ENCODE measurements at regions not wholly inside any gene's neighbourhood (a gene's known extent, or its start where the extent isn't known, plus 50 kb on each side); places are given as distances from the start of the nearest gene placed in this dataset.

GRCh38 chr10:105644978-105645377 is 1003.9 kb downstream of the SORCS3 start:
- H4K91ac ChIP-seq (ENCODE audit: insufficient read depth, low read depth, low read length) = no peak overlapping the region
- no peak overlapping the region for H3K56ac ChIP-seq (ENCODE audit: extremely low read depth, insufficient read depth, low read length)
- TF ChIP-seq BHLHE40 (IDR thresholded peaks at IDR 0.05; ENCODE audit: low read depth, low read length) = no peak
- TF ChIP-seq USF2 (IDR thresholded peaks at IDR 0.05; ENCODE audit: low read depth, low read length) = no peak
- no peak for TF ChIP-seq SMC3 (IDR thresholded peaks at IDR 0.05; ENCODE audit: low read depth, low read length)
- TF ChIP-seq POLR2A (IDR thresholded peaks at IDR 0.05; ENCODE audit: low read depth, low read length) = no peak
- no peak for TF ChIP-seq RAD21 (IDR thresholded peaks at IDR 0.05; ENCODE audit: low read length)
- no peak for TF ChIP-seq ELK1 (IDR thresholded peaks at IDR 0.05; ENCODE audit: borderline replicate concordance, low read depth, low read length)
- TF ChIP-seq FOS (IDR thresholded peaks at IDR 0.05; ENCODE audit: low read depth, low read length) = no peak
- no peak for TF ChIP-seq CTCF (conservative IDR thresholded peaks at IDR 0.05; ENCODE audit: low read depth, low read length)
- no peak for TF ChIP-seq RFX5 (IDR thresholded peaks at IDR 0.05; ENCODE audit: low read depth, low read length)
- no peak for TF ChIP-seq CHD1 (IDR thresholded peaks at IDR 0.05; ENCODE audit: low read depth, low read length)
- TF ChIP-seq NFE2L2 (IDR thresholded peaks at IDR 0.05; ENCODE audit: low read depth, low read length) = no peak
- TF ChIP-seq RCOR1 (IDR thresholded peaks at IDR 0.05; ENCODE audit: insufficient replicate concordance, low read length) = no peak
- TF ChIP-seq MXI1 (IDR thresholded peaks at IDR 0.05; ENCODE audit: borderline replicate concordance, low read depth, low read length) = no peak
- no peak for TF ChIP-seq MAFK (IDR thresholded peaks at IDR 0.05; ENCODE audit: low read depth, low read length)
- no peak for TF ChIP-seq CEBPB (IDR thresholded peaks at IDR 0.05; ENCODE audit: low read depth, low read length)
- no peak for TF ChIP-seq MAZ (IDR thresholded peaks at IDR 0.05; ENCODE audit: borderline replicate concordance, low read depth, low read length)
- H2BK5ac ChIP-seq (ENCODE audit: low read depth, low read length, poor library complexity, severe bottlenecking) = no peak overlapping the region
- H4K20me1 ChIP-seq (ENCODE audit: insufficient read depth, low read length) = no peaks in the 10 kb centered on the region
- no peak overlapping the region for H2BK20ac ChIP-seq (ENCODE audit: low read depth, low read length)
- no peak overlapping the region for H2AK9ac ChIP-seq (replicated peaks; ENCODE audit: low read depth, low read length, poor library complexity)
- H3K27ac ChIP-seq (ENCODE audit: insufficient read depth, low read length) = no peak overlapping the region
- H2AFZ ChIP-seq (replicated peaks; ENCODE audit: low read length, poor library complexity) = no peak overlapping the region
- H3K27me3 ChIP-seq (ENCODE audit: control insufficient read depth, insufficient read depth, low read length) = no peaks in the 10 kb centered on the region
- H3K4me1 ChIP-seq (ENCODE audit: control insufficient read depth, insufficient read depth, low read length) = no peaks in the 10 kb centered on the region
- H3K4me3 ChIP-seq (ENCODE audit: insufficient read depth, low read depth, low read length) = no peak overlapping the region
- H4K5ac ChIP-seq (ENCODE audit: low read depth, low read length) = no peak overlapping the region
- ChIA-PET POLR2A (ENCODE audit: unreplicated experiment) (no interaction called here), CTCF (no interaction called here)
- BruUV-seq (replicated peaks) = no TSS peak
- H3K79me1 ChIP-seq (ENCODE audit: low read depth in 1 of 2, low read length in 2 of 2) = no peaks in the 10 kb centered on the region
- DNase-seq (no peak), ATAC-seq (ENCODE audit: low read depth) (no peak)
- H3K9me3 ChIP-seq (ENCODE audit: control insufficient read depth, insufficient read depth, low read length) = peaks cover 5% of the 10 kb centered on the region; the same call in 1 of the 2 replicates
- no peak overlapping the region for H4K8ac ChIP-seq (ENCODE audit: low read depth in 2 of 2, low read length in 2 of 2)
- intact Hi-C loops (cut with micrococcal nuclease) = no loop called here
- H3K9ac ChIP-seq (ENCODE audit: low read depth, low read length) = no peak overlapping the region
- H2BK15ac ChIP-seq (ENCODE audit: low read depth, low read length) = no peak overlapping the region
- H3K14ac ChIP-seq (replicated peaks; ENCODE audit: low read depth, low read length) = no peak overlapping the region
- no peak overlapping the region for H3K4ac ChIP-seq (ENCODE audit: low read depth, low read length)
- no peak overlapping the region for H3K4me2 ChIP-seq (ENCODE audit: low read depth, low read length)
- no peak overlapping the region for H2BK120ac ChIP-seq (ENCODE audit: low read depth, low read length)
- no peak overlapping the region for H2AK5ac ChIP-seq (ENCODE audit: low read depth, low read length)
- no peak overlapping the region for H3K23ac ChIP-seq (ENCODE audit: low read depth, low read length)
- WGBS, 2 experiments (ENCODE audit: extremely low coverage in 2 of 2, insufficient read length in 1 of 2) = no CpG with 5 or more reads among the region's 2 CpGs
- H3K9me1 ChIP-seq (ENCODE audit: insufficient read depth, low read length) = no peaks in the 10 kb centered on the region
- H3K18ac ChIP-seq (ENCODE audit: low read depth, low read length) = no peak overlapping the region
- dilution Hi-C loops (cut with HindIII; ENCODE audit: low sequenced_read_pairs, unreplicated experiment) = no loop called here
- no peaks in the 10 kb centered on the region for H3K36me3 ChIP-seq (ENCODE audit: control insufficient read depth, insufficient read depth, low read length)
- in situ Hi-C loops (cut with MboI; ENCODE audit: low sequenced_read_pairs) = no loop called here
